ENCODE measurements at regions not wholly inside any gene's neighbourhood (a gene's known extent, or its start where the extent isn't known, plus 50 kb on each side); places are given as distances from the start of the nearest gene placed in this dataset.

GRCh38 chr11:81932303-81932702 lies 801.4 kb downstream of the FAM181B start:
- Histone ChIP-seq H3K27ac (ENCODE audit: low read length) (no peak overlapping the region), H3K4me1 (ENCODE audit: insufficient read depth, low read length) (no peaks in the 10 kb centered on the region), H3K4me2 (ENCODE audit: low read length) (no peak overlapping the region), H3K27me3 (ENCODE audit: low read length) (no peaks in the 10 kb centered on the region), H3K9me3 (ENCODE audit: low read length) (peaks cover 25% of the 10 kb centered on the region), H3K9me2 (replicated peaks; ENCODE audit: low read length) (no peaks in the 10 kb centered on the region), H4K20me1 (ENCODE audit: low read length) (no peaks in the 10 kb centered on the region), H3K4me3 (ENCODE audit: low read length) (no peak overlapping the region), H3K79me2 (ENCODE audit: low read length) (no peaks in the 10 kb centered on the region), H3K9ac (ENCODE audit: low read length) (no peak overlapping the region), H2AFZ (ENCODE audit: low read length) (no peak overlapping the region), H3K36me3 (ENCODE audit: low read depth, low read length) (no peaks in the 10 kb centered on the region), H3F3A (ENCODE audit: low read length, unreplicated experiment) (no peaks in the 10 kb centered on the region)
- intact Hi-C loops (cut with micrococcal nuclease): no loop called here
- TF ChIP-seq, protein P1, sequence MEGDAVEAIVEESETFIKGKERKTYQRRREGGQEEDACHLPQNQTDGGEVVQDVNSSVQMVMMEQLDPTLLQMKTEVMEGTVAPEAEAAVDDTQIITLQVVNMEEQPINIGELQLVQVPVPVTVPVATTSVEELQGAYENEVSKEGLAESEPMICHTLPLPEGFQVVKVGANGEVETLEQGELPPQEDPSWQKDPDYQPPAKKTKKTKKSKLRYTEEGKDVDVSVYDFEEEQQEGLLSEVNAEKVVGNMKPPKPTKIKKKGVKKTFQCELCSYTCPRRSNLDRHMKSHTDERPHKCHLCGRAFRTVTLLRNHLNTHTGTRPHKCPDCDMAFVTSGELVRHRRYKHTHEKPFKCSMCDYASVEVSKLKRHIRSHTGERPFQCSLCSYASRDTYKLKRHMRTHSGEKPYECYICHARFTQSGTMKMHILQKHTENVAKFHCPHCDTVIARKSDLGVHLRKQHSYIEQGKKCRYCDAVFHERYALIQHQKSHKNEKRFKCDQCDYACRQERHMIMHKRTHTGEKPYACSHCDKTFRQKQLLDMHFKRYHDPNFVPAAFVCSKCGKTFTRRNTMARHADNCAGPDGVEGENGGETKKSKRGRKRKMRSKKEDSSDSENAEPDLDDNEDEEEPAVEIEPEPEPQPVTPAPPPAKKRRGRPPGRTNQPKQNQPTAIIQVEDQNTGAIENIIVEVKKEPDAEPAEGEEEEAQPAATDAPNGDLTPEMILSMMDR (conservative IDR thresholded peaks at IDR 0.05; ENCODE audit: low read depth, low read length): no peak
- TF ChIP-seq EZH2phosphoT487 (IDR thresholded peaks at IDR 0.05; ENCODE audit: borderline replicate concordance, low read length) (no peak), EZH2 (IDR thresholded peaks at IDR 0.05; ENCODE audit: low read length, unreplicated experiment) (no peak)
- no TSS peak for BruUV-seq (replicated peaks)
- DNase-seq (no peak), ATAC-seq (no peak)
- CTCF ChIA-PET: no interaction called here
- POLR2A ChIA-PET (ENCODE audit: unreplicated experiment): no interaction called here

GRCh38 chr11:81920205-81920604 lies 813.5 kb downstream of the FAM181B start:
- ATAC-seq (no peak), DNase-seq (no peak)
- Histone ChIP-seq H3F3A (ENCODE audit: low read length, unreplicated experiment) (no peaks in the 10 kb centered on the region), H3K4me3 (ENCODE audit: low read length) (no peak overlapping the region), H3K4me2 (ENCODE audit: low read length) (no peak overlapping the region), H3K9me2 (replicated peaks; ENCODE audit: low read length) (no peaks in the 10 kb centered on the region), H3K27ac (ENCODE audit: low read length) (no peak overlapping the region), H2AFZ (ENCODE audit: low read length) (no peak overlapping the region), H3K27me3 (ENCODE audit: low read length) (no peaks in the 10 kb centered on the region), H4K20me1 (ENCODE audit: low read length) (no peaks in the 10 kb centered on the region), H3K36me3 (ENCODE audit: low read depth, low read length) (no peaks in the 10 kb centered on the region), H3K9ac (ENCODE audit: low read length) (no peak overlapping the region), H3K4me1 (ENCODE audit: insufficient read depth, low read length) (no peaks in the 10 kb centered on the region), H3K79me2 (ENCODE audit: low read length) (no peaks in the 10 kb centered on the region), H3K9me3 (ENCODE audit: low read length) (peaks cover 28% of the 10 kb centered on the region)
- no TSS peak for BruUV-seq (replicated peaks)
- TF ChIP-seq EZH2 (IDR thresholded peaks at IDR 0.05; ENCODE audit: low read length, unreplicated experiment) (no peak), EZH2phosphoT487 (IDR thresholded peaks at IDR 0.05; ENCODE audit: borderline replicate concordance, low read length) (no peak)
- TF ChIP-seq, protein P1 (conservative IDR thresholded peaks at IDR 0.05; ENCODE audit: low read depth, low read length): no peak
- intact Hi-C loops (cut with micrococcal nuclease): no loop called here
- CTCF ChIA-PET: no interaction called here
- POLR2A ChIA-PET (ENCODE audit: unreplicated experiment): no interaction called here

DNA sequence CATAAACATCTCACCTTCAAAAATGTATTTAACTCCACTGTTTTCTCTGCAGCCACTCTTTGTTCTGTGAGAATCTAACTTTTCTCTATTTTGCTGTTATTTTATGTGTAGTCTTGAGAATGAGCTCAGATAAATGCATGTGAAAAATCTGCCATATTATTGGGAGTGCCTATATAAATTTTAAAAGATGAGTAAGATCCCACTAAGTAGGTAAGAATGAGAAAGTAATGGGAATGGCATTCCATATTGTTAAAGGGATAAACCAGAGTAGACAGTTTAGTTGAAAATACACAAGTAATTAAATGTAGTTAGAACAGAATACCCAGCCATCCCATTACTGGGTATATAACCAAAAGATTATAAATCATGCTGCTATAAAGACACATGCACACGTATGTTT lies 817.2 kb downstream of the FAM181B start:
- Histone ChIP-seq H3K4me1 (ENCODE audit: insufficient read depth, low read length) (no peaks in the 10 kb centered on the region), H3K36me3 (ENCODE audit: low read depth, low read length) (no peaks in the 10 kb centered on the region), H3F3A (ENCODE audit: low read length, unreplicated experiment) (no peaks in the 10 kb centered on the region), H3K9ac (ENCODE audit: low read length) (no peak overlapping the region), H4K20me1 (ENCODE audit: low read length) (no peaks in the 10 kb centered on the region), H3K9me2 (replicated peaks; ENCODE audit: low read length) (no peaks in the 10 kb centered on the region), H3K9me3 (ENCODE audit: low read length) (peaks cover 23% of the 10 kb centered on the region; the same call in 1 of the 2 replicates), H3K27ac (ENCODE audit: low read length) (no peak overlapping the region), H3K79me2 (ENCODE audit: low read length) (no peaks in the 10 kb centered on the region), H2AFZ (ENCODE audit: low read length) (no peak overlapping the region), H3K4me2 (ENCODE audit: low read length) (no peak overlapping the region), H3K27me3 (ENCODE audit: low read length) (no peaks in the 10 kb centered on the region), H3K4me3 (ENCODE audit: low read length) (no peak overlapping the region)
- intact Hi-C loops (cut with micrococcal nuclease): no loop called here
- POLR2A ChIA-PET (ENCODE audit: unreplicated experiment): no interaction called here
- TF ChIP-seq EZH2 (IDR thresholded peaks at IDR 0.05; ENCODE audit: low read length, unreplicated experiment) (no peak), EZH2phosphoT487 (IDR thresholded peaks at IDR 0.05; ENCODE audit: borderline replicate concordance, low read length) (no peak)
- TF ChIP-seq, protein P1 (conservative IDR thresholded peaks at IDR 0.05; ENCODE audit: low read depth, low read length): no peak
- BruUV-seq (replicated peaks): no TSS peak
- CTCF ChIA-PET: no interaction called here
- DNase-seq: no peak
- ATAC-seq: no peak

All from PC-3 (cell line).